Kidney (tissue), 13 donors: ENCODE measurements at regions not wholly inside any gene's neighbourhood (a gene's known extent, or its start where the extent isn't known, plus 50 kb on each side); places are given as distances from the start of the nearest gene placed in this dataset.

ENCODE experiments used
- DNase-seq, 5 donors: peaks; one replicate each; pipeline ENCODE4 v3.0.0-alpha.2; 2013 to 2020
- FAIRE-seq: peaks from 2 replicates; lab custom pipeline; 2012; peaks lifted over from hg19 to GRCh38; lab: Jason Lieb, UNC
- H3K27ac ChIP-seq, 2 donors: one replicate each; pipeline ENCODE4 v1.7.0; 2013; ENCODE audit warnings: low read depth in 2 of 2, low read length in 2 of 2, inconsistent platforms in 1 of 2
- H3K27me3 ChIP-seq: one replicate; pipeline ENCODE4 v1.7.1; 2013; ENCODE audit warnings: low read length, inconsistent platforms; ENCODE audit not compliant: control insufficient read depth, insufficient read depth
- H3K36me3 ChIP-seq, 3 donors: one replicate each; pipeline versions ENCODE4 v1.7.0 to v1.7.1; 2013; ENCODE audit warnings: low read length in 3 of 3, control low read depth in 1 of 3, inconsistent platforms in 1 of 3; ENCODE audit not compliant: insufficient read depth in 3 of 3, control insufficient read depth in 2 of 3
- H3K4me1 ChIP-seq, 3 donors: one replicate each; pipeline versions ENCODE4 v1.7.0 to v1.7.1; 2013; ENCODE audit warnings: low read length in 3 of 3, inconsistent platforms in 1 of 3, low read depth in 1 of 3; ENCODE audit not compliant: control insufficient read depth in 2 of 3, insufficient read depth in 2 of 3
- H3K4me3 ChIP-seq, 3 donors: one replicate each; pipeline versions ENCODE4 v1.7.0 to v1.8.1; 2013; ENCODE audit warnings: low read length in 3 of 3, control low read depth in 1 of 3, inconsistent platforms in 1 of 3
- H3K9ac ChIP-seq, 3 donors: one replicate each; pipeline versions ENCODE4 v1.7.0 to v1.7.1; 2013; ENCODE audit warnings: low read length in 3 of 3, control low read depth in 1 of 3, inconsistent platforms in 1 of 3
- H3K9me3 ChIP-seq, 3 donors: one replicate each; pipeline versions ENCODE4 v1.7.0 to v1.7.1; 2013; ENCODE audit warnings: low read length in 3 of 3, control low read depth in 1 of 3, inconsistent platforms in 1 of 3; ENCODE audit not compliant: control insufficient read depth in 2 of 3, insufficient read depth in 1 of 3
- intact Hi-C: fragments of 100-400 bp; cut with DNase I; formaldehyde crosslinking; loops from one replicate; pipeline ENCODE4 v1.11.1; 2022
- TF ChIP-seq, protein P1 (sequence below): IDR thresholded peaks from 3 replicates; pipeline ENCODE4 v1.5.1; 2012; ENCODE audit warnings: mild to moderate bottlenecking, moderate library complexity, borderline replicate concordance; ENCODE audit not compliant: insufficient read depth; ENCODE audit errors: extremely low read depth
- donor health status: control.
- donor health status: control.
- donor health status: control.
- donor health status: control.
- donor health status: control.
- donor health status: DM: yes; HTN: yes; CAD: no.
- donor health status: Normal renal cell carcinoma (clear cell type).

DNA sequence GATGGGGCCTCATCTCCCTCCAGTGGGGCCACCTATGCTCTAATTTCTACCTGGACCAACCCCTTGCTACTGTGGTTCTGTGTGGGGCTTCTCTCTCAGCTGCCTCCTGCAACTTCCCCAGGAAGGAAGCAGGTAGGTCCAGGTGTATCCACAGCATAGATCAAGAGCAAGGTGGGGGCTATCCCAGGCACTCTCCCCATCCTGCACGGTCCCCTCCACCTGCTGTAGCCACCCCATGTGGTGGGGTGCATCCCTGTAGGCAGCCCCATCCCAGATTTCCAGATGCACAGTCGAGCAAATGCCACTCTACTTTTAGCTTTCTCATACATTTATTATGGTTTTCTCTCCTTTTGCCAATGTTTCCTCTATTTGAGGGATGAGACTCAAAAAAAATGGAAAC lies 156.1 kb downstream of the FBXO15 start:
- TF ChIP-seq, protein P1, sequence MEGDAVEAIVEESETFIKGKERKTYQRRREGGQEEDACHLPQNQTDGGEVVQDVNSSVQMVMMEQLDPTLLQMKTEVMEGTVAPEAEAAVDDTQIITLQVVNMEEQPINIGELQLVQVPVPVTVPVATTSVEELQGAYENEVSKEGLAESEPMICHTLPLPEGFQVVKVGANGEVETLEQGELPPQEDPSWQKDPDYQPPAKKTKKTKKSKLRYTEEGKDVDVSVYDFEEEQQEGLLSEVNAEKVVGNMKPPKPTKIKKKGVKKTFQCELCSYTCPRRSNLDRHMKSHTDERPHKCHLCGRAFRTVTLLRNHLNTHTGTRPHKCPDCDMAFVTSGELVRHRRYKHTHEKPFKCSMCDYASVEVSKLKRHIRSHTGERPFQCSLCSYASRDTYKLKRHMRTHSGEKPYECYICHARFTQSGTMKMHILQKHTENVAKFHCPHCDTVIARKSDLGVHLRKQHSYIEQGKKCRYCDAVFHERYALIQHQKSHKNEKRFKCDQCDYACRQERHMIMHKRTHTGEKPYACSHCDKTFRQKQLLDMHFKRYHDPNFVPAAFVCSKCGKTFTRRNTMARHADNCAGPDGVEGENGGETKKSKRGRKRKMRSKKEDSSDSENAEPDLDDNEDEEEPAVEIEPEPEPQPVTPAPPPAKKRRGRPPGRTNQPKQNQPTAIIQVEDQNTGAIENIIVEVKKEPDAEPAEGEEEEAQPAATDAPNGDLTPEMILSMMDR: no peak
- no peak overlapping the region for H3K9ac ChIP-seq

DNA sequence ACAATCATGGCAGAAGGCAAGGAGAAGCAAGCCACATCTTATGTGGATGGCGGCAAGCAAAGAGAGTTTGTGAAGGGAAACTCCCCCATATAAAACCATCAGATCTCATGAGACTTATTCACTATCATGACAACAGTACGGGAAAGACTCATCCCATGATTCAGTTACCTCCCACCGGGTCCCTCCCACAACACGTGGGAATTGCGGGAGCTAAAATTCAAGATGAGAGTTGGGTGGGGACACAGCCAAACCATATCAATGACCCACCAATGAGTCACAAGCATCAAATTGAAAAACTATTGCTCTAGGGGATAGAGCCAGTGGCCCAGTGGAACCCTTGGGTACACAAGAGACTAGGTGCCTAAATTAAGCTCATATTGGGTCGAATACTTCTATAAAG lies 157.4 kb downstream of the FBXO15 start:
- Histone ChIP-seq H3K9me3 (peaks cover 0 to 3% (median 0%) of the 10 kb centered on the region in 3 donors), H3K4me1 (no peaks in the 10 kb centered on the region), H3K36me3 (no peaks in the 10 kb centered on the region), H3K9ac (no peak overlapping the region), H3K4me3 (no peak overlapping the region), H3K27ac (no peak overlapping the region), H3K27me3 (no peaks in the 10 kb centered on the region)
- TF ChIP-seq, protein P1: no peak
- FAIRE-seq (no peak), DNase-seq (no peak)
- intact Hi-C loops: no loop called here

More for the DNA sequence above, 156.1 kb downstream of the FBXO15 start:
- H3K27me3 ChIP-seq: no peaks in the 10 kb centered on the region
- no peak overlapping the region for H3K4me3 ChIP-seq
- DNase-seq (no peak), FAIRE-seq (no peak)
- no peak overlapping the region for H3K27ac ChIP-seq
- H3K4me1 ChIP-seq: no peaks in the 10 kb centered on the region
- intact Hi-C loops: no loop called here
- no peaks in the 10 kb centered on the region for H3K36me3 ChIP-seq
- H3K9me3 ChIP-seq: peaks cover 0 to 3% (median 0%) of the 10 kb centered on the region in 3 donors

DNA sequence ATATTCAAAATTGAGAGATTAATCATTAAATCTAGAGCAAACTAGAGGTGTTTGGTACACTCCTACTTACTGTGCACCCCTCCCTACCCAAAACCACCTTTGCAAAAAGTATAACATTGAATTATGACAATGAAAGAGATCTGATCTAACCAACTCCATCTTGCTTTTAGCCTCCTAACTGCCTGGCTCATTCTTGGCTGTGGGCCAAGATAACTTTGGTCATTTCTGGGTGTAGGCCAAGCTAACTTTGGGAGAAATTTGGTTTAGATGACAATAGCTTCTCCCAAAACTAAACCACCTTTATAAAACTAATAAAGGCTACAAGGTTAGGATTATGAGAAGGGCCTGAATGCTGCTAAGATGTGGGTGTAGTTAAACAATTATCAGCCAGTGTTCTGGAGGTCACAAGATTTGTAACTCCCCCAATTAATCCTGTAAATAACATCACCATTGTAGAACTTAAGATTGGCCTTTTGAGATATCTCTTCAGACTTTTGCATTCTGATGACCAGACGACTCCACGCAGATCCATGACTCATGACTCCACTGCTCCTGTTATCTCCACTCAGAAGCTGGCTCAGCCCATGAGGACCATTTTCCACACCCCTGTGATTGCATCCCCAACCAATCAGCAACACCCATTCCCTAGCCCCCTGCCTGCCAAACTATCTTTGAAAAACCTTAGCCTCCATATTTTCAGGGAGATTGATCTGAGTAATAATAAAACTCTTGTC lies 160.2 kb downstream of the FBXO15 start:
- intact Hi-C loops: no loop called here

More for the DNA sequence above, 160.2 kb downstream of the FBXO15 start:
- no peak overlapping the region for H3K4me3 ChIP-seq
- no peak overlapping the region for H3K27ac ChIP-seq
- FAIRE-seq (no peak), DNase-seq (peak in 1 of 5 donors; percentile 12)
- TF ChIP-seq, protein P1: no peak
- H3K27me3 ChIP-seq: no peaks in the 10 kb centered on the region
- H3K4me1 ChIP-seq: no peaks in the 10 kb centered on the region
- peaks cover 0 to 3% (median 0%) of the 10 kb centered on the region in 3 donors for H3K9me3 ChIP-seq
- H3K36me3 ChIP-seq: no peaks in the 10 kb centered on the region
- no peak overlapping the region for H3K9ac ChIP-seq
